Panc1 (cell line): ENCODE measurements at regions not wholly inside any gene's neighbourhood (a gene's known extent, or its start where the extent isn't known, plus 50 kb on each side); places are given as distances from the start of the nearest gene placed in this dataset.

ENCODE experiments used
- ATAC-seq: fragments of 200-7000 bp; cut with Tn5 transposase; 2 replicates; pipeline ENCODE4 v1.9.1; 2020; ENCODE audit warnings: mild to moderate bottlenecking, moderate library complexity
- BruUV-seq: library from RNA; stranded (reverse); fragments of 400-500 nt; replicated peaks from 2 replicates; lab custom pipeline; 2021; lab: Mats Ljungman, UMichigan
- CTCF ChIA-PET: fragments of 300-600 bp; sonication (Branson Sonifier 250); formaldehyde crosslinking; loops from one replicate; lab custom pipeline; 2022; ENCODE audit warnings: antibody characterized with exemption; lab: Charles Lee
- POLR2A ChIA-PET: fragments of 300-600 bp; sonication (Branson Sonifier 250); formaldehyde crosslinking; loops from one replicate; lab custom pipeline; 2022; ENCODE audit warnings: antibody characterized with exemption; lab: Charles Lee
- DNase-seq: peaks from one replicate; pipeline ENCODE4 v3.0.0-alpha.2; 2010; ENCODE audit warnings: low read depth, low spot score
- H3K27ac ChIP-seq: 2 replicates; pipeline ENCODE4 v1.5.1; 2011; ENCODE audit warnings: mild to moderate bottlenecking, low read length, inconsistent platforms
- H3K27me3 ChIP-seq: fragments of 200-500 bp; sonication (Bioruptor generic); 2 replicates; pipeline ENCODE4 v1.6.0; 2014; ENCODE audit warnings: low read length, inconsistent platforms; ENCODE audit not compliant: control insufficient read depth, insufficient read depth
- H3K36me3 ChIP-seq: fragments of 200-500 bp; sonication (Bioruptor generic); 2 replicates; pipeline ENCODE4 v1.5.1; 2014; ENCODE audit warnings: inconsistent platforms, mild to moderate bottlenecking, low read length, moderate library complexity; ENCODE audit not compliant: control insufficient read depth, insufficient read depth
- H3K4me1 ChIP-seq: 2 replicates; pipeline ENCODE4 v1.5.1; 2011; ENCODE audit warnings: inconsistent platforms, mild to moderate bottlenecking, low read length, moderate library complexity; ENCODE audit not compliant: control insufficient read depth, insufficient read depth
- H3K4me3 ChIP-seq, 2 experiments: 2 replicates each; pipeline ENCODE4 v1.5.1; 2011 to 2012; ENCODE audit warnings: low read depth in 2 of 2, low read length in 2 of 2, mild to moderate bottlenecking in 2 of 2, inconsistent platforms in 1 of 2, moderate library complexity in 1 of 2
- H3K9me3 ChIP-seq: fragments of 200-500 bp; sonication (Bioruptor generic); 2 replicates; pipeline ENCODE4 v1.5.1; 2014; ENCODE audit warnings: low read depth, mild to moderate bottlenecking, inconsistent platforms, low read length, moderate library complexity; ENCODE audit not compliant: control insufficient read depth, insufficient read depth
- POLR2AphosphoS5 ChIP-seq: IDR thresholded peaks from 2 replicates; pipeline ENCODE4 v1.6.1; 2012; ENCODE audit warnings: mild to moderate bottlenecking, low read depth, low read length, moderate library complexity
- SIN3A ChIP-seq: IDR thresholded peaks from 2 replicates; pipeline ENCODE4 v1.6.1; 2012; ENCODE audit warnings: low read depth, mild to moderate bottlenecking, low read length, moderate library complexity, borderline replicate concordance; ENCODE audit not compliant: insufficient read depth
- TCF7L2 ChIP-seq: IDR thresholded peaks from 2 replicates; pipeline ENCODE4 v1.6.1; 2011; ENCODE audit warnings: mild to moderate bottlenecking, low read depth, low read length, inconsistent platforms
- in situ Hi-C: cut with HindIII; loops from 2 replicates; pipeline ENCODE4 v1.10.0; 2016; ENCODE audit warnings: low sequenced_read_pairs, low pct_unique_long_range_greater_than_20kb
- intact Hi-C: fragments of 100-400 bp; cut with micrococcal nuclease; formaldehyde crosslinking; loops from one replicate; pipeline ENCODE4 v1.10.0; 2022; ENCODE audit not compliant: unreplicated experiment
- TF ChIP-seq, protein P1 (sequence below): fragments of 450-650 bp; IDR thresholded peaks from 2 replicates; pipeline ENCODE4 v1.5.1; 2017; ENCODE audit warnings: mild to moderate bottlenecking
- TF ChIP-seq, protein P2 (sequence below), 2 experiments: IDR thresholded peaks; 2 replicates each; pipeline ENCODE4 v1.6.1; 2011 to 2012; ENCODE audit warnings: low read depth in 2 of 2, control low read depth in 1 of 2, low read length in 1 of 2, mild to moderate bottlenecking in 1 of 2, moderate library complexity in 1 of 2; ENCODE audit not compliant: insufficient read depth in 1 of 2

DNA sequence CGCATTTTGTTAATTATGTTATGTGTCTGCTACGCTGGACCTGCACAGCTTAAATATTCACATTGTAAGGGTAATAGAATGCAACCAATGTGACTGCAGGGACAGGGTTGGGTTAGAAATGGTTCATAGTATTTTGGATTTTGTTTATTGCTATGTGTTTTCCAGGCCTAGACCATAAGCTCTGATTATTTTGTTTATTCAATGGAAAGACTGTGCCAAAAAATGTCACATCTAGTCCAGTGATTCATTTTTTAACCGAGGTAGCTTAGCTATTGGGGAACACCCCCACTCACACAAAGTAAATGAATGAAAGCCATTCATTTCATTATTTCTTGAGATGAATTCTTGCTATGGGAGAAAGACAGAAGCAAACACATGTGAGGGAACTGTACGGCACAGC lies 516.5 kb upstream of the ANKRD30A start:
- BruUV-seq: no TSS peak

DNA sequence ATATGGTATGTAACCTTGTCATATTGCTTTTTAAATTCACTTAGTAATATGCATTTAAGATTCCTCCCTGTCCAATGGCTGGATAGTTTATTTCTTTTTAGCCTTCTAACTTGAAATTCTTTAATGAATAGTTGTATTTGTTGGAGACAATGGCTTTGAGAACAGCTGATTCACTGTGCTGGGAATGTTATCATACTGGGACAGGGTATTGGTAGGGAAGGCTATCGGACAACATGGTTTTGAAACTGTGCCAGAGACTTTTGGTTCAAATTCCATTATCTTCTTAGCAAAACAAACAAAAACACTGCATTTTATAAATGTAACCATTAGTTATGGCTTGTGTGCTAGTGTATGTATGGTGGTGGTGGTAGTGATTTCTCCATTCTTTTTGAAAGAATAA lies 517.1 kb upstream of the ANKRD30A start:
- Histone ChIP-seq H3K9me3 (no peaks in the 10 kb centered on the region), H3K4me1 (no peaks in the 10 kb centered on the region), H3K36me3 (no peaks in the 10 kb centered on the region), H3K27me3 (no peaks in the 10 kb centered on the region), H3K27ac (no peak overlapping the region), H3K4me3 (no peak overlapping the region)
- DNase-seq (no peak), ATAC-seq (no peak)
- intact Hi-C loops: no loop called here
- POLR2A ChIA-PET: no interaction called here
- no TSS peak for BruUV-seq
- TF ChIP-seq, protein P1, sequence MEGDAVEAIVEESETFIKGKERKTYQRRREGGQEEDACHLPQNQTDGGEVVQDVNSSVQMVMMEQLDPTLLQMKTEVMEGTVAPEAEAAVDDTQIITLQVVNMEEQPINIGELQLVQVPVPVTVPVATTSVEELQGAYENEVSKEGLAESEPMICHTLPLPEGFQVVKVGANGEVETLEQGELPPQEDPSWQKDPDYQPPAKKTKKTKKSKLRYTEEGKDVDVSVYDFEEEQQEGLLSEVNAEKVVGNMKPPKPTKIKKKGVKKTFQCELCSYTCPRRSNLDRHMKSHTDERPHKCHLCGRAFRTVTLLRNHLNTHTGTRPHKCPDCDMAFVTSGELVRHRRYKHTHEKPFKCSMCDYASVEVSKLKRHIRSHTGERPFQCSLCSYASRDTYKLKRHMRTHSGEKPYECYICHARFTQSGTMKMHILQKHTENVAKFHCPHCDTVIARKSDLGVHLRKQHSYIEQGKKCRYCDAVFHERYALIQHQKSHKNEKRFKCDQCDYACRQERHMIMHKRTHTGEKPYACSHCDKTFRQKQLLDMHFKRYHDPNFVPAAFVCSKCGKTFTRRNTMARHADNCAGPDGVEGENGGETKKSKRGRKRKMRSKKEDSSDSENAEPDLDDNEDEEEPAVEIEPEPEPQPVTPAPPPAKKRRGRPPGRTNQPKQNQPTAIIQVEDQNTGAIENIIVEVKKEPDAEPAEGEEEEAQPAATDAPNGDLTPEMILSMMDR: no peak
- TF ChIP-seq TCF7L2 (no peak), POLR2AphosphoS5 (no peak), SIN3A (no peak)
- TF ChIP-seq, protein P2, sequence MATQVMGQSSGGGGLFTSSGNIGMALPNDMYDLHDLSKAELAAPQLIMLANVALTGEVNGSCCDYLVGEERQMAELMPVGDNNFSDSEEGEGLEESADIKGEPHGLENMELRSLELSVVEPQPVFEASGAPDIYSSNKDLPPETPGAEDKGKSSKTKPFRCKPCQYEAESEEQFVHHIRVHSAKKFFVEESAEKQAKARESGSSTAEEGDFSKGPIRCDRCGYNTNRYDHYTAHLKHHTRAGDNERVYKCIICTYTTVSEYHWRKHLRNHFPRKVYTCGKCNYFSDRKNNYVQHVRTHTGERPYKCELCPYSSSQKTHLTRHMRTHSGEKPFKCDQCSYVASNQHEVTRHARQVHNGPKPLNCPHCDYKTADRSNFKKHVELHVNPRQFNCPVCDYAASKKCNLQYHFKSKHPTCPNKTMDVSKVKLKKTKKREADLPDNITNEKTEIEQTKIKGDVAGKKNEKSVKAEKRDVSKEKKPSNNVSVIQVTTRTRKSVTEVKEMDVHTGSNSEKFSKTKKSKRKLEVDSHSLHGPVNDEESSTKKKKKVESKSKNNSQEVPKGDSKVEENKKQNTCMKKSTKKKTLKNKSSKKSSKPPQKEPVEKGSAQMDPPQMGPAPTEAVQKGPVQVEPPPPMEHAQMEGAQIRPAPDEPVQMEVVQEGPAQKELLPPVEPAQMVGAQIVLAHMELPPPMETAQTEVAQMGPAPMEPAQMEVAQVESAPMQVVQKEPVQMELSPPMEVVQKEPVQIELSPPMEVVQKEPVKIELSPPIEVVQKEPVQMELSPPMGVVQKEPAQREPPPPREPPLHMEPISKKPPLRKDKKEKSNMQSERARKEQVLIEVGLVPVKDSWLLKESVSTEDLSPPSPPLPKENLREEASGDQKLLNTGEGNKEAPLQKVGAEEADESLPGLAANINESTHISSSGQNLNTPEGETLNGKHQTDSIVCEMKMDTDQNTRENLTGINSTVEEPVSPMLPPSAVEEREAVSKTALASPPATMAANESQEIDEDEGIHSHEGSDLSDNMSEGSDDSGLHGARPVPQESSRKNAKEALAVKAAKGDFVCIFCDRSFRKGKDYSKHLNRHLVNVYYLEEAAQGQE (IDR thresholded peaks at IDR 0.05; ENCODE audit: insufficient read depth in 1 of 2, low read depth in 2 of 2, low read length in 1 of 2): no peak
- CTCF ChIA-PET: no interaction called here
- in situ Hi-C loops: no loop called here

More for the DNA sequence above, 516.5 kb upstream of the ANKRD30A start:
- H3K36me3 ChIP-seq: no peaks in the 10 kb centered on the region
- POLR2A ChIA-PET: no interaction called here
- no peaks in the 10 kb centered on the region for H3K9me3 ChIP-seq
- DNase-seq (no peak), ATAC-seq (no peak)
- H3K4me1 ChIP-seq: no peaks in the 10 kb centered on the region
- CTCF ChIA-PET: no interaction called here
- no peak overlapping the region for H3K4me3 ChIP-seq
- no peaks in the 10 kb centered on the region for H3K27me3 ChIP-seq
- intact Hi-C loops (no loop called here), in situ Hi-C loops (no loop called here)
- TF ChIP-seq POLR2AphosphoS5 (no peak), TCF7L2 (no peak), SIN3A (no peak)
- TF ChIP-seq, protein P1: no peak
- TF ChIP-seq, protein P2 (IDR thresholded peaks at IDR 0.05; ENCODE audit: insufficient read depth in 1 of 2, low read depth in 2 of 2, low read length in 1 of 2): no peak
- no peak overlapping the region for H3K27ac ChIP-seq
